SH-SY5Y (cell line): ENCODE measurements at regions not wholly inside any gene's neighbourhood (a gene's known extent, or its start where the extent isn't known, plus 50 kb on each side); places are given as distances from the start of the nearest gene placed in this dataset.

Experiments used
- GATA2 ChIP-seq: IDR thresholded peaks from 2 replicates; pipeline ENCODE4 v1.6.1; 2011; ENCODE audit warnings: mild to moderate bottlenecking, low read depth, low read length
- GATA3 ChIP-seq: IDR thresholded peaks from 2 replicates; pipeline ENCODE4 v1.6.1; 2011; ENCODE audit warnings: low read depth, mild to moderate bottlenecking, low read length, moderate library complexity

DNA sequence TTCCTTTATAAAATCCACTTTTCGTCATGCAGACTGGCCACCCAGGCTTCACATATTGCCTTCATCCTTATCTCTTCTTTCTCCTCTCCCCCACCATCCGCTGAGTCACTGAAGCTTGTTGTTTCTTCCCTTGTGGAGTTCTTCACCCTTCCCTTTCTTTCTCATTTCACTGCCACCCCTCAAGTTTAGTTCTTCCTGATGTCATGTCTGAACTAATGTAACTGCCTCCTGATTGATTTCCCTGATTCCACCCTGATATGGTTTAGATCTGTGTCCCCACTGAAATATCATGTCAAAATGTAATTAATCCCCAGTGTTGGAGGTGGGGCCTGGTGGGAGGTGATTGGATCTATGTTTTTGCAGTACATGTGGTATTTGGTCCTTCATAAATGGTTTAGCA, 151.4 kb downstream of the CPEB2 start:
- no peak for TF ChIP-seq GATA3
- no peak for TF ChIP-seq GATA2

DNA sequence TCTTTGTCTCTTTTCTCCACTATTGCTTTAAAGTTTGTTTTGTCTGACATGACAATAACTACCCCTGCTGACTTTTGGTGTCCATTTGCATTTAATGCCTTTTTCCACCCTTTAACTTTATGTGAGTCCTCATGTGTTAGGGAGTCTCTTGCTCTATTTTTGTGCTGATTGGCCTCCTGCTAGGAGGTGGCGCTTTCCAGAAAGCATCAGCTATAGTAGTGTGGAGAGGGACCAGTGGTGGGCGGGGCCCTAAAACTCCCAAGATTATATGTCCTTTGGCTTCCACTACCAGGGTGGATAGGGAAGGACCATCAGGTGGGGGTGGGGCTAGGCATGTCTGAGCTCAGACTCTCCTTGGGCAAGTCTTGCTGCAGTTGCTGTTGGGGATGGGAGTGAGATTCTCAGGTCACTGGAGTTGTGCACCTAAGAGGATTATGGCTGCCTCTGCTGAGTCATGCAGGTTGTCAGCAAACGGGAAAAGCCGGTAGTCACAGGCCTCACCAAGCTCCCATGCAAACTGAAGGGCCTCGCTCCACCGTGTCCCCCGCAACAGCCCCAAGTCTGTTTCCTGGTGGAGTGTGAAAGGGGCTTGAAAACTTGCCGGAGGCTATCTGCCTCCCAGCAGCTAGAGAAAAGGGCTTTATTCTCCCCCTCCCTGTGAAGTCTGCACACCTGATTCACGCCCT, 156.3 kb downstream of the CPEB2 start:
- TF ChIP-seq GATA3, result no peak
- TF ChIP-seq GATA2, result no peak

- TF ChIP-seq GATA3 (no peak), GATA2 (no peak)
Observed at GRCh38 chr4:15159477-15160019, 157.3 kb downstream of the CPEB2 start.

- TF ChIP-seq GATA3 (no peak), GATA2 (no peak)
Observed at GRCh38 chr4:15161439-15161838, 159.2 kb downstream of the CPEB2 start.

GRCh38 chr4:15162046-15162445, 159.8 kb downstream of the CPEB2 start:
- TF ChIP-seq GATA2 (no peak), GATA3 (no peak)

DNA sequence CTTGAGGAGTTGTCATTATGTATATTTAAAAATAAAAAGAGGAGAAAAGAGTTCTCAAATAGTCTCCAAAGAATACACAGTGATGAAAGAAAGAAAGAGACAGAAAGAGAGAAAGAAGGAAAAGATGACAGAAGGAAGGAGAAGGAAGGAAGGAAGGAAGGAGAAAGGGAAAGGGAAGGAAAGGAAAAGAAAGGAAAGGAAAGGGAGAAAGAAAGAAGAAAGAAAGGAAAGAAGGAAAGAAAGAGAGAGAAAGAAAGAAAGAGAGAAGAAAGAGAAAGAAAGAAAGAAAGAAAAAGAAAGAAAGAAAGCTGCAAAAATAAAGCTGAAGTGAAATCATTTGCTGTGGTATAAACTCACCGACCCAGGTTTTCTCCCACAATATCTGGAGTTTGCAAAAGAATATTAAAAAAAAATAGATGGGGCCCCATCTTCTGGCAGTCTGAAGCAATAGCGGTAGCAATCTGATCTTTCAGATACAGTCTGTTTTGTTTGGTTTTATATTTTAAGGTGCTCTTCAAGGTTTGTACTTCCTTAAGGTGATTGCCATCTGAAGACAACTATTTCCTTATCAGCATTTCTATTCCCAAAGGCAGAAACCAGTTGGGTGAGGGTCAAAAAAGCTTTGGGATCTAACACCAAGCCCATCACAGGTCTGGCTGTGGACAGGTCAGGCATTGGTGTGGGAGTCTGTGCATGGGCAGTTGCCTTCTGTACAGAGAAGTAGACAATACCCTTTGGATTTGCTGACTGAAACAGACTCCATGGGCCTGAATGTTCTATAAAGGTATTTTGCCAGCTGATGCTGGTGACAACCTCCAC, 160.4 kb downstream of the CPEB2 start:
- TF ChIP-seq GATA2 (no peak), GATA3 (no peak)

GRCh38 chr4:15163284-15163645, 161.0 kb downstream of the CPEB2 start:
- TF ChIP-seq GATA2 (no peak), GATA3 (no peak)

- TF ChIP-seq GATA3 (no peak), GATA2 (no peak)
Observed at GRCh38 chr4:15164571-15164970, 162.3 kb downstream of the CPEB2 start.

GRCh38 chr4:15167743-15168142, 165.5 kb downstream of the CPEB2 start:
- no peak for TF ChIP-seq GATA2
- no peak for TF ChIP-seq GATA3

DNA sequence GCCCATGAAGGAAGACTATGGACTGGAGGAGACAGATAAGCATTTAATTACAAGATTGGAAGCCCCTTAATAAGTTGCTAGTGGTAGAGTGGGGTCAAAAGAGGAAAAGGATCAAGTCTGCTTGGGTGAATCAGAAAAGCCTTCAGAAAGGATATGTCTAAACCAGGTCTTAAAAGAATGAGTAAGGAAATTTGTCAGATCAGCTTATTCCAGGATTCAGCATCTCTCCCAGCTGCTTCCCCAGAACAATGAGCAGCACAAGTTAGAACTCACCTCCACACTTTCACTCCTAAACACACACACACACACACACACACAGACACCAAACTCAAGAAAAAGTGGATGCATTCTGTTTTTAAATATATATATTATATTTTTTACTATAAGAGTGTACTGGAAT, 166.5 kb downstream of the CPEB2 start:
- TF ChIP-seq GATA2, result no peak
- no peak for TF ChIP-seq GATA3

- no peak for TF ChIP-seq GATA2
- no peak for TF ChIP-seq GATA3
Observed at GRCh38 chr4:15171725-15172124, 169.4 kb downstream of the CPEB2 start.

DNA sequence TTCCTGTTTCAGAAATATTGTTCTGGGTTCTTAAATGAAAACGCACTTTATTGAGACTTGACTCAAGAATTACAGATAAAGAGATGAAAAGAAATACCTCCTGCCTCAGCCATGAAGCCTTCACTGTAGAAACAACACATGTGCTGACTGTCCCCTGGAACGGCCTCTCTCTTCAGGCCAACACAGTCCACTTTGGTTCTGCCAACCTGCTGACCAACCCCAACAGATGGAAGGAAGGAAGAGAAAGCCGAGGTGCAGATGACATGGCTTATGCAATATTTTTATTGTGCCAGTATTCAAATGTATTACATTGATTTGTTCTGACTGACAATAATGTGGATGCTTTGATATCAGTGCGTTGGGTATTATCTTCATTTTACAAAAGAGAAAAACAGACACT, 171.0 kb downstream of the CPEB2 start:
- TF ChIP-seq GATA2, result no peak
- no peak for TF ChIP-seq GATA3

DNA sequence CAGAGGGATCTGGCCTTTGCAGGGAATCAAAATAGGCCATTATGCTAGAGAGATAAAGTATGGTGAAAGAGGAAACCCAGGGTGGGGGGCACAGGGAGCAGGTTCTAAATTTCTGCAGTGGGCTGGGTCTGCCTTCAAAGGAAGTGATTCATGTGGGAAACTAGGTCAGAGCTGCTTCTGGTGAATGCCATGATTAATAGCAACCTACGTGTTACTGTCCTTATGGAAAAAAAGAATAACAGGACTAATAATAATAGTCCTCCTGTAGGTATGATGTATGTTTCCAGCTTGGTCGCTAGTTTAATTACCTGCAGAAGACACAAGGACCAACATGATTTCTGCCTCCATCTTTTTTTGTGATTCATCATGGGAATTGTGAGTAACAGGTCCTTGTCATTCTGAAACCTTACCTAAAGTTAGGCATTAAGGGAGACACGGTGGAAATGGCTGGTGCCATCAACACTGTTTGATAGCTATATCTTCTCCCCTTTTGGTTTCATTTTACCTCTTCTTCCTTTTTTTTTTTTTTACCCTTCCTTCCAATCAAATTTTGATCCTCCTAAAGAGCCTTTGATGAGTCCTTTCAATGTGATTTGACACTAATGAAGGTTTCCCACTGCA, 180.4 kb downstream of the CPEB2 start:
- no peak for TF ChIP-seq GATA2
- no peak for TF ChIP-seq GATA3

DNA sequence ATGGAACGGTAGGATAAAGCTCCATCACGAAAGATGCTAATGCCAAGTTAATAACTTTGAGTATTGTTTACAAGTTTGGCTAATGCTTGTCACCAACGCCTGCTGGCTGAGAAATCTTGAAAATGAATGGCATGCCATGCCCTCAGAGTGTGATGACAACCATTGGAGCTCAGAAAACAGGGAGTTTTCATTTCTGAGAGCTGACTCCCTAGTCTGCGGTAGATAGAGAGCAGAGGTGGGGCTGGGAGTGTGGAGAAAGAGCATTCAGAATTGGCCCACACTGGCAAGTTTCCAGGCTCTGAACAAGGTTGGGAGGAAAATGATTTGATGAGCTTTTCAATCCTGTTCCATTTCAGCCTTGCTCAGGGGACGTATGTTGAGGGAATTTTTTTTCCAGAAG, 183.9 kb downstream of the CPEB2 start:
- TF ChIP-seq GATA2 (no peak), GATA3 (no peak)

DNA sequence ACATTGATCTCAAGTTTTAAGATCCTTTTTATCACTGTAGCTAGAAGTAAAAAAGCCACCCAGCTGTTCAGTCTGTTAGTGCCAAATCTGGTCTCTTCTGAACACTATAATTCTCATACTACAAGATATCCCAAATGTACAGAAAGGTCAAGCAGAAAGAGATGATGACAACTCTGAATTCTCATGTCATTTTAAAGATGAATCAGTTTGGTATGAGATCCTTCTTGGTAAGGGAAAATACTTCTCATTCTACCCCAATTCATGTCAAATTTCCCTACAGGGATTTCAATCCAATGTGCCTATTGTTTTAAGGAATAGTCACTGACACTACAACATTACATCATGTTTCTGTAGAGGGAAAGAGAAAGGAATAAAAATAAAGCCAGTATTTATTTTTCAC, 184.5 kb downstream of the CPEB2 start:
- no peak for TF ChIP-seq GATA2
- TF ChIP-seq GATA3, result no peak
